ENCODE measurements at regions not wholly inside any gene's neighbourhood (a gene's known extent, or its start where the extent isn't known, plus 50 kb on each side); places are given as distances from the start of the nearest gene placed in this dataset.

DNA sequence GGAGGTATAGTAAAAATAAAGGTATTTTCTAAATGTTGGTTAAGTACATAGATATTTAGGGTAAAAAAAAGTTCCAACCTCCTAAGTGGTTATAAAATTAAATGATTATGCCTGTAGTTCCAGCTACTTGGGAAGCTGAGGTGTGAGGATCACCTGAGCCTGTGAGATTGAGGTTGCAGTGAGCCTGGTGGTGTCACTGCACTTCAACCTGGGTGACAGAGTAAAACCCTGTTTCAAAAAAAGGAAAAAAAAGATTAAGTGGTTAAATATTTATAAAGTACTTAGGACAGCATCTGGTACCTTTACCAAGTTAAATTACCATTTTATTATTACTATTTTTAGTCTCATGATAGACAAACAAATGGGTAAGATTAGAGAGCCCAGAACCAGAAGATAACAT is 1801.0 kb downstream of the C4orf33 start:
- no peak for DNase-seq (ENCODE audit: extremely low spot score)
- H3K4me1 ChIP-seq, result no peaks in the 10 kb centered on the region
- H3K9me3 ChIP-seq, result no peaks in the 10 kb centered on the region
- intact Hi-C loops (cut with DNase I), result no loop called here
- H3K4me3 ChIP-seq, result no peak overlapping the region
- H3K27ac ChIP-seq (replicated peaks in 1 of 4), result no peak overlapping the region
- H3K36me3 ChIP-seq, result no peaks in the 10 kb centered on the region
- H3K27me3 ChIP-seq, result no peaks in the 10 kb centered on the region
- TF ChIP-seq, protein P1, sequence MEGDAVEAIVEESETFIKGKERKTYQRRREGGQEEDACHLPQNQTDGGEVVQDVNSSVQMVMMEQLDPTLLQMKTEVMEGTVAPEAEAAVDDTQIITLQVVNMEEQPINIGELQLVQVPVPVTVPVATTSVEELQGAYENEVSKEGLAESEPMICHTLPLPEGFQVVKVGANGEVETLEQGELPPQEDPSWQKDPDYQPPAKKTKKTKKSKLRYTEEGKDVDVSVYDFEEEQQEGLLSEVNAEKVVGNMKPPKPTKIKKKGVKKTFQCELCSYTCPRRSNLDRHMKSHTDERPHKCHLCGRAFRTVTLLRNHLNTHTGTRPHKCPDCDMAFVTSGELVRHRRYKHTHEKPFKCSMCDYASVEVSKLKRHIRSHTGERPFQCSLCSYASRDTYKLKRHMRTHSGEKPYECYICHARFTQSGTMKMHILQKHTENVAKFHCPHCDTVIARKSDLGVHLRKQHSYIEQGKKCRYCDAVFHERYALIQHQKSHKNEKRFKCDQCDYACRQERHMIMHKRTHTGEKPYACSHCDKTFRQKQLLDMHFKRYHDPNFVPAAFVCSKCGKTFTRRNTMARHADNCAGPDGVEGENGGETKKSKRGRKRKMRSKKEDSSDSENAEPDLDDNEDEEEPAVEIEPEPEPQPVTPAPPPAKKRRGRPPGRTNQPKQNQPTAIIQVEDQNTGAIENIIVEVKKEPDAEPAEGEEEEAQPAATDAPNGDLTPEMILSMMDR (IDR thresholded peaks at IDR 0.05), result no peak
- TF ChIP-seq POLR2AphosphoS5 (IDR thresholded peaks at IDR 0.05) (no peak), EP300 (IDR thresholded peaks at IDR 0.05) (no peak), POLR2A (IDR thresholded peaks at IDR 0.05; ENCODE audit: low read depth) (no peak)

DNA sequence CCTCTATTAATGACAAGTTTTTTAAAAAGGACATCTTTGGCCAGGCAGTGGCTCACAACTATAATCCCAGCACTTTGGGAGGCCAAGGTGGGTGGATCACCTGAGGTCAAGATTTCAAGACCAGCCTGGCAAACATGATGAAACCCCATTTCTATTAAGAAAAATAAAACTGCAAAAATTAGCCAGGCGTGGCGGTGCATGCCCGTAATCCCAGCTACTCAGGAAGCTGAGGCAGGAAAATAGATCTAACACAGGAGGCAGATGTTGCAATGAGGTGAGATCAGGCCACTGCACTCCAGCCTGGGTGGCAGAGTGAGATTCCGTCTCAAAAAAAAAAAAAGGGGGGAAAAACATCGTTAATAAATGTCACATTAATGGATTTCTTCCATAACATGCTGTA is 1805.4 kb downstream of the C4orf33 start:
- DNase-seq (ENCODE audit: extremely low spot score), result no peak
- H3K27me3 ChIP-seq, result no peaks in the 10 kb centered on the region
- no peaks in the 10 kb centered on the region for H3K36me3 ChIP-seq
- no peaks in the 10 kb centered on the region for H3K4me1 ChIP-seq
- no peak for TF ChIP-seq EP300 (IDR thresholded peaks at IDR 0.05)
- TF ChIP-seq POLR2A (IDR thresholded peaks at IDR 0.05; ENCODE audit: low read depth), result no peak
- TF ChIP-seq POLR2AphosphoS5 (IDR thresholded peaks at IDR 0.05), result no peak
- TF ChIP-seq, protein P1 (IDR thresholded peaks at IDR 0.05), result no peak
- WGBS, result 74% methylated on average over 5 of the region's 5 CpGs
- H3K9me3 ChIP-seq, result no peaks in the 10 kb centered on the region
- H3K27ac ChIP-seq (replicated peaks in 1 of 4), result no peak overlapping the region
- intact Hi-C loops (cut with DNase I), result no loop called here
- no peak overlapping the region for H3K4me3 ChIP-seq

DNA sequence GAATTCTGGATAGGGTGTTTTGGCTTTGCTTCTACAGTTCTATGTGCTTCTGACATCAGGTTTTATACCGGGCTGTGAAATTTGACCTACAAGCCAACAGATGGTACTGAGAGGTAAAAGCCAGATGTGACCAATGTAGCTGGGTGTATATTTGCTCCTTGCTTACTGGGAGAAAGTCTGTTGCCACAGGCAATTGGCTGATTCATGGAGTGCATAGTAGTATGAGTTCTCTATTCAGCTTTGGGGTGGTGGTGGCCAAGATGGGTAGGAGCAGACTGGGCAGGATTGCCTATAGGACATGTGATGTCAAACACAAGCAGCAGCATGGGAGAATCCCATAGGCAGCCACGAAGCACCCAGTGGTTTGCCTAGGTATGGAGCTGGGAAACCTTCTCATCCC is 1827.0 kb downstream of the C4orf33 start:
- 71% methylated on average over 2 of the region's 2 CpGs for WGBS
- intact Hi-C loops (cut with DNase I), result no loop called here

DNA sequence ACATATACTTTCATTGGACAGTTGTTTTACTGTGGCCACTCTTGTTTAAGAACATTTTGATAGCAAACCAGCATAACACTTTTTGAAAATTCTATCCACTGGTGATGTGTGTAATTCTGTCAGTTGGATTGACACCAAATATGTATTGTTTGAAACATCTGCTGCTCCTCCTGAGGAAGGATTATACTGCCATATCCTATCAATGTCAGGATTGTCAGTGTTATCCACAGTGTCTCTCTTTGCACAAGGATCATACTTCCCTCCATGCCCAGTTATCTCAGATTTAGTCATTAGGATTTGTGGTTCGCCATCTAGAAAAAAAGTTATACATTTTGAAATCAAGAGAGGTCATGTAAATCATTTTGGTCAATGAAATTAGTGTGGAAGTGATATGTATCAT is 1859.6 kb downstream of the C4orf33 start:
- no peak for DNase-seq (ENCODE audit: extremely low spot score)
- Histone ChIP-seq H3K4me3 (no peak overlapping the region), H3K4me1 (no peaks in the 10 kb centered on the region), H3K27me3 (no peaks in the 10 kb centered on the region), H3K27ac (replicated peaks in 1 of 4) (no peak overlapping the region), H3K36me3 (no peaks in the 10 kb centered on the region), H3K9me3 (no peaks in the 10 kb centered on the region)
- intact Hi-C loops (cut with DNase I), result no loop called here
- TF ChIP-seq EP300 (IDR thresholded peaks at IDR 0.05) (no peak), POLR2A (IDR thresholded peaks at IDR 0.05; ENCODE audit: low read depth) (no peak)
- WGBS, result 61% methylated on average over 1 of the region's 1 CpG

More for the DNA sequence above, 1827.0 kb downstream of the C4orf33 start:
- Histone ChIP-seq H3K4me3 (no peak overlapping the region), H3K36me3 (no peaks in the 10 kb centered on the region), H3K27ac (replicated peaks in 1 of 4) (no peak overlapping the region), H3K9me3 (peaks cover 0 to 18% (median 11%) of the 10 kb centered on the region in 4 donors), H3K4me1 (no peaks in the 10 kb centered on the region), H3K27me3 (no peaks in the 10 kb centered on the region)
- TF ChIP-seq EP300 (IDR thresholded peaks at IDR 0.05), result no peak
- TF ChIP-seq, protein P1 (IDR thresholded peaks at IDR 0.05), result no peak
- no peak for TF ChIP-seq POLR2AphosphoS5 (IDR thresholded peaks at IDR 0.05)
- TF ChIP-seq POLR2A (IDR thresholded peaks at IDR 0.05; ENCODE audit: low read depth), result no peak
- DNase-seq (ENCODE audit: extremely low spot score), result no peak

DNA sequence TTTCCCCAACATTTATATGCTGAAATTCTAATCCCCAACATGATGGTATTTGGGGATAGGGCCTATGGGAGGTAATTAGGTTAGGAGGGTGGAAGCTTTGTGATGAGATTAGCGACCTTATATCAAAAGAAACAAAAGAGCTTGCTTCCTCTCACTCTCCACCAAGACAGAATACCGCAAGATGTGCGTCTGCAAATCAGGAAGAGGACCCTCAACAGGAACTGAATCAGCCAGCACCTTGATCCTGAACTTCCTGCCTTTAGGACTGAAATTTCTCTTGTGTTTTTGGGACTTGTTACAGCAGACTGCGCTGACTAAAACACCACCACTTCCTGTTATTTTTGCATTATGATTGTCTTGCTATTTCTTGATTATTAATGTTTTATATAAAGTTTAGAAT is 1889.4 kb downstream of the C4orf33 start:
- Histone ChIP-seq H3K27me3 (no peaks in the 10 kb centered on the region), H3K4me1 (no peaks in the 10 kb centered on the region), H3K9me3 (no peaks in the 10 kb centered on the region), H3K36me3 (no peaks in the 10 kb centered on the region), H3K27ac (replicated peaks in 1 of 4) (no peak overlapping the region), H3K4me3 (no peak overlapping the region)
- DNase-seq (ENCODE audit: extremely low spot score), result no peak
- intact Hi-C loops (cut with DNase I), result no loop called here
- TF ChIP-seq POLR2A (IDR thresholded peaks at IDR 0.05; ENCODE audit: low read depth), result no peak
- TF ChIP-seq POLR2AphosphoS5 (IDR thresholded peaks at IDR 0.05), result no peak
- TF ChIP-seq EP300 (IDR thresholded peaks at IDR 0.05), result no peak
- TF ChIP-seq, protein P1 (IDR thresholded peaks at IDR 0.05), result no peak
- 61% methylated on average over 4 of the region's 4 CpGs for WGBS
